Thoracic aorta (tissue), 2 donors: ENCODE measurements at regions not wholly inside any gene's neighbourhood (a gene's known extent, or its start where the extent isn't known, plus 50 kb on each side); places are given as distances from the start of the nearest gene placed in this dataset.

Source experiments
- ATAC-seq: fragments of 150-250 bp; one replicate; pipeline ENCODE4 v1.8.0; 2017; ENCODE audit warnings: low read depth; ENCODE audit not compliant: insufficient number of reproducible peaks, low FRiP score
- DNase-seq: peaks from one replicate; pipeline ENCODE4 v3.0.0-alpha.2; 2020; ENCODE audit warnings: low spot score
- H3K27ac ChIP-seq, 2 donors: fragments of 200-600 bp; sonication (generic); 1 replicate in 1 of 2; 2 replicates in 1 of 2; pipeline ENCODE4 v1.5.1; 2016; ENCODE audit warnings: mild to moderate bottlenecking in 2 of 2, moderate library complexity in 2 of 2
- H3K27me3 ChIP-seq: fragments of 200-600 bp; sonication (generic); replicated peaks from 2 replicates; pipeline ENCODE4 v1.6.0; 2016; ENCODE audit warnings: mild to moderate bottlenecking; ENCODE audit not compliant: insufficient read depth
- H3K36me3 ChIP-seq: fragments of 200-600 bp; sonication (generic); one replicate; pipeline ENCODE4 v1.5.1; 2016
- H3K4me1 ChIP-seq, 2 donors: fragments of 200-600 bp; sonication (generic); 1 replicate in 1 of 2; 2 replicates in 1 of 2; pipeline versions ENCODE4 v1.5.1 to v1.6.0; 2016; ENCODE audit warnings: low read depth in 2 of 2, mild to moderate bottlenecking in 1 of 2; ENCODE audit not compliant: control insufficient read depth in 1 of 2
- H3K4me3 ChIP-seq: fragments of 200-600 bp; sonication (generic); 2 replicates; pipeline ENCODE4 v1.5.1; 2016; ENCODE audit warnings: mild to moderate bottlenecking
- H3K9me3 ChIP-seq: fragments of 200-600 bp; sonication (generic); 2 replicates; pipeline ENCODE4 v1.5.1; 2016
- TF ChIP-seq, protein P1 (sequence below): fragments of 200-600 bp; sonication (generic); IDR thresholded peaks from one replicate; pipeline ENCODE4 v1.5.1; 2019; ENCODE audit warnings: antibody characterized with exemption

- DNase-seq: no peak
- no peaks in the 10 kb centered on the region for H3K36me3 ChIP-seq
- no peak overlapping the region for H3K4me3 ChIP-seq
- H3K4me1 ChIP-seq: no peaks in the 10 kb centered on the region
- ATAC-seq: no peak
- H3K27ac ChIP-seq: no peak overlapping the region
- TF ChIP-seq, protein P1, sequence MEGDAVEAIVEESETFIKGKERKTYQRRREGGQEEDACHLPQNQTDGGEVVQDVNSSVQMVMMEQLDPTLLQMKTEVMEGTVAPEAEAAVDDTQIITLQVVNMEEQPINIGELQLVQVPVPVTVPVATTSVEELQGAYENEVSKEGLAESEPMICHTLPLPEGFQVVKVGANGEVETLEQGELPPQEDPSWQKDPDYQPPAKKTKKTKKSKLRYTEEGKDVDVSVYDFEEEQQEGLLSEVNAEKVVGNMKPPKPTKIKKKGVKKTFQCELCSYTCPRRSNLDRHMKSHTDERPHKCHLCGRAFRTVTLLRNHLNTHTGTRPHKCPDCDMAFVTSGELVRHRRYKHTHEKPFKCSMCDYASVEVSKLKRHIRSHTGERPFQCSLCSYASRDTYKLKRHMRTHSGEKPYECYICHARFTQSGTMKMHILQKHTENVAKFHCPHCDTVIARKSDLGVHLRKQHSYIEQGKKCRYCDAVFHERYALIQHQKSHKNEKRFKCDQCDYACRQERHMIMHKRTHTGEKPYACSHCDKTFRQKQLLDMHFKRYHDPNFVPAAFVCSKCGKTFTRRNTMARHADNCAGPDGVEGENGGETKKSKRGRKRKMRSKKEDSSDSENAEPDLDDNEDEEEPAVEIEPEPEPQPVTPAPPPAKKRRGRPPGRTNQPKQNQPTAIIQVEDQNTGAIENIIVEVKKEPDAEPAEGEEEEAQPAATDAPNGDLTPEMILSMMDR: no peak
- H3K27me3 ChIP-seq: no peaks in the 10 kb centered on the region
- no peaks in the 10 kb centered on the region for H3K9me3 ChIP-seq
Measured at GRCh38 chr13:74675972-74676371, 541.8 kb upstream of the KLF12 start.

DNA sequence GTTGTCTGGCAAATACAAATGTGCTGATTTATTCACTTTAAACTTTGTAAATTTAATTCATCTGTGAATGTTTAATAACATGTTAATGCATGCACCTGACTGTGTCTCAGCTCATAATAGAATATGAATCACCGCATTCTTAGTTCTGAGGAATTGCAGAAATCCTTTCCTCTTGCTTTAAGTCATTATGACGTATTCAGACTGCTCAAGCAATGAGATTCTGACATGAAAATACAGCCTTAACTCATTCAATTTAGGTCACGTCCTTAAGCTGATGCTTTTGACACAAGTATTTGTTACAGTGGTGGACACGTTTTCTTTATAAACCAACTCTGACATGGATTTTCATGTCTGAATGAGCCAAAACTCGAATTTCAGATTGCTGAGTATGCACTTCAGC lies 541.0 kb upstream of the KLF12 start:
- H3K4me3 ChIP-seq: no peak overlapping the region
- H3K27ac ChIP-seq: no peak overlapping the region
- no peak for ATAC-seq
- no peaks in the 10 kb centered on the region for H3K4me1 ChIP-seq
- no peaks in the 10 kb centered on the region for H3K27me3 ChIP-seq
- TF ChIP-seq, protein P1: no peak
- H3K9me3 ChIP-seq: no peaks in the 10 kb centered on the region
- no peak for DNase-seq
- no peaks in the 10 kb centered on the region for H3K36me3 ChIP-seq

- no peaks in the 10 kb centered on the region for H3K4me1 ChIP-seq
- H3K4me3 ChIP-seq: no peak overlapping the region
- no peak overlapping the region for H3K27ac ChIP-seq
- H3K27me3 ChIP-seq: no peaks in the 10 kb centered on the region
- ATAC-seq: no peak
- TF ChIP-seq, protein P1: no peak
- no peak for DNase-seq
- H3K9me3 ChIP-seq: no peaks in the 10 kb centered on the region
- no peaks in the 10 kb centered on the region for H3K36me3 ChIP-seq
Measured at GRCh38 chr13:74674720-74675119, 540.5 kb upstream of the KLF12 start.

GRCh38 chr13:74669149-74669548 lies 534.9 kb upstream of the KLF12 start:
- no peak for ATAC-seq
- no peak overlapping the region for H3K27ac ChIP-seq
- no peak overlapping the region for H3K4me3 ChIP-seq

GRCh38 chr13:74667656-74668203 lies 533.5 kb upstream of the KLF12 start:
- H3K36me3 ChIP-seq: no peaks in the 10 kb centered on the region
- H3K27ac ChIP-seq: no peak overlapping the region
- ATAC-seq (no peak), DNase-seq (no peak)
- no peaks in the 10 kb centered on the region for H3K4me1 ChIP-seq
- H3K27me3 ChIP-seq: no peaks in the 10 kb centered on the region
- TF ChIP-seq, protein P1: no peak
- no peaks in the 10 kb centered on the region for H3K9me3 ChIP-seq
- H3K4me3 ChIP-seq: no peak overlapping the region

More at GRCh38 chr13:74669149-74669548, 534.9 kb upstream of the KLF12 start:
- DNase-seq: no peak
- no peaks in the 10 kb centered on the region for H3K36me3 ChIP-seq
- H3K27me3 ChIP-seq: no peaks in the 10 kb centered on the region
- no peaks in the 10 kb centered on the region for H3K4me1 ChIP-seq
- H3K9me3 ChIP-seq: no peaks in the 10 kb centered on the region
- TF ChIP-seq, protein P1: no peak
